ENCODE measurements at regions not wholly inside any gene's neighbourhood (a gene's known extent, or its start where the extent isn't known, plus 50 kb on each side); places are given as distances from the start of the nearest gene placed in this dataset.
A peak's percentile ranks its signal among the peaks of the same experiment; 100 is the strongest.
"Not testable (repeated sequence)": the region's sequence is repeated elsewhere in the genome, so short reads cannot be mapped to it uniquely, and the experiment has no call there.

GRCh38 chr13:27352698-27353097, 71.7 kb upstream of the GTF3A start:
- H3K9me3 ChIP-seq (ENCODE audit: control insufficient read depth, insufficient read depth, low read length) = no peaks in the 10 kb centered on the region
- H3K9ac ChIP-seq (ENCODE audit: low read depth, low read length) = no peak overlapping the region
- no peaks in the 10 kb centered on the region for H3K36me3 ChIP-seq (ENCODE audit: control insufficient read depth, insufficient read depth, low read length)
- peaks cover 6% of the 10 kb centered on the region for H3K4me1 ChIP-seq (ENCODE audit: control insufficient read depth, insufficient read depth, low read length)
- no peak overlapping the region for H3K4me3 ChIP-seq (ENCODE audit: low read depth, low read length)
- peaks cover 2% of the 10 kb centered on the region for H3K27me3 ChIP-seq (ENCODE audit: control insufficient read depth, insufficient read depth, low read length)

DNA sequence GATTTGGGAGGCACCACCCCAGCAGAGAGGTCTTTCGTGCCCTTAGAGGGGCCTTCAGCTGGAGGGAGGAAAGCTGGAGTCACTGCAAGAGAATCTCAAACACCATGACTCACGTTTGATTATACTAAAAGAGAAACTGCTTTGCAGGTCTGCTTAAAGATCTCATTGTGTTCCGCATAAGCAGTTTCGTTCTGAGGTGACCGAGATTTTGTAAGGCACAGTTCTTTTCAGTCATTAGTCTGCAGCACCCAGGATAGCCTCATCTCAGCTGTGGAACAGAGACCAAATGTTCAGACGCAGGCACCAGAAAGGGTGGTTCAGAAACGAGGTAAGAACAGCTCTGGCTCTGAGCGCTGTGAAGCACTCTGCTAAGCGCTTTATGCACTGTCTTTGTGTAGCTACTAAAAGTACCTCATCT, 71.2 kb upstream of the GTF3A start:
- Histone ChIP-seq H3K4me3 (ENCODE audit: low read depth, low read length) (no peak overlapping the region), H3K9me3 (ENCODE audit: control insufficient read depth, insufficient read depth, low read length) (no peaks in the 10 kb centered on the region), H3K27me3 (ENCODE audit: control insufficient read depth, insufficient read depth, low read length) (peaks cover 2% of the 10 kb centered on the region), H3K4me1 (ENCODE audit: control insufficient read depth, insufficient read depth, low read length) (peaks cover 6% of the 10 kb centered on the region), H3K9ac (ENCODE audit: low read depth, low read length) (peak overlapping the region; percentile 12), H3K36me3 (ENCODE audit: control insufficient read depth, insufficient read depth, low read length) (no peaks in the 10 kb centered on the region)

- Histone ChIP-seq H3K4me1 (ENCODE audit: control insufficient read depth, insufficient read depth, low read length) (peaks cover 9% of the 10 kb centered on the region), H3K9ac (ENCODE audit: low read depth, low read length) (no peak overlapping the region), H3K27me3 (ENCODE audit: control insufficient read depth, insufficient read depth, low read length) (peaks cover 2% of the 10 kb centered on the region), H3K9me3 (ENCODE audit: control insufficient read depth, insufficient read depth, low read length) (no peaks in the 10 kb centered on the region), H3K36me3 (ENCODE audit: control insufficient read depth, insufficient read depth, low read length) (no peaks in the 10 kb centered on the region), H3K4me3 (ENCODE audit: low read depth, low read length) (no peak overlapping the region)
Measured at GRCh38 chr13:27353708-27354107, 70.7 kb upstream of the GTF3A start.

DNA sequence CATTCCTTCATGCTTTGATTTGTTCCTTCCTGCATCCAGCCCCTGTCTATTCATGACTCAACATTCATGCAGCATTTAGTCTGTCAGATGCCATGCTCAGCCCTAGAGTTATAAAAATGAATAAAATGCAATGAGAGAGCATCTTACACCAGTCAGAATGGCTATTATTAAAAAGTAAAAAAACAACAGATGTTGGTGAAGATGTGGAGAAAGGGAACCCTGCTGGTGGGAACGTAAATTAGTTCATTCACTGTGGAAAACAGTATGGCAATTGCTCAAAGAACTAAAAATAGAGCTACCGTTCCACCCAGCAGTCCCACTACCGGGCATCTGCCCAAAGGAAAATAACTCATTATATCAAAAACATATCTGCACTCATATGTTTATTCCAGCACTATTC, 70.0 kb upstream of the GTF3A start:
- no peaks in the 10 kb centered on the region for H3K9me3 ChIP-seq (ENCODE audit: control insufficient read depth, insufficient read depth, low read length)
- H3K4me3 ChIP-seq (ENCODE audit: low read depth, low read length) = no peak overlapping the region
- H3K4me1 ChIP-seq (ENCODE audit: control insufficient read depth, insufficient read depth, low read length) = peaks cover 13% of the 10 kb centered on the region
- H3K27me3 ChIP-seq (ENCODE audit: control insufficient read depth, insufficient read depth, low read length) = peaks cover 2% of the 10 kb centered on the region
- no peak overlapping the region for H3K9ac ChIP-seq (ENCODE audit: low read depth, low read length)
- no peaks in the 10 kb centered on the region for H3K36me3 ChIP-seq (ENCODE audit: control insufficient read depth, insufficient read depth, low read length)

- peaks cover 2% of the 10 kb centered on the region for H3K27me3 ChIP-seq (ENCODE audit: control insufficient read depth, insufficient read depth, low read length)
- H3K9me3 ChIP-seq (ENCODE audit: control insufficient read depth, insufficient read depth, low read length) = no peaks in the 10 kb centered on the region
- H3K4me3 ChIP-seq (ENCODE audit: low read depth, low read length) = no peak overlapping the region
- no peak overlapping the region for H3K9ac ChIP-seq (ENCODE audit: low read depth, low read length)
- no peaks in the 10 kb centered on the region for H3K36me3 ChIP-seq (ENCODE audit: control insufficient read depth, insufficient read depth, low read length)
- peaks cover 18% of the 10 kb centered on the region for H3K4me1 ChIP-seq (ENCODE audit: control insufficient read depth, insufficient read depth, low read length)
Measured at GRCh38 chr13:27355894-27356293, 68.5 kb upstream of the GTF3A start.

DNA sequence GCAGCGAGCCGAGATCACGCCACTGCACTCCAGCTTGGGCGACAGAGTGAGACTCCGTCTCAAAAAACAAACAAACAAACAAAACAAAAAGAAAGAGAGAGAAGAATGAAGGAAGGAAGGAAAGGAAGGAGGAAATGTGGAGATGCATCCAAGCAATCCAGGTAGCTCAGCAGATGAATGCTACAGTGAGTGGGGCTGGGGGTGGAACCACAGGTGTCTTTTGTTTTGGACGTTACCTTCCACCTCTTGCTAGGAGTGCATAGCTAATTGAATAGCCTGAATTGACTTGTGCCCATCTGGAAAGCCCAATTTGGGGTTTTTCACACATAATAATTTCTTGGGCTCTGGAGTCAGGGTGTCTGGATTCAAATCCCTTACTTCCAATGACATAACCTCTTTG, 66.0 kb upstream of the GTF3A start:
- H3K4me1 ChIP-seq (ENCODE audit: control insufficient read depth, insufficient read depth, low read length) = peaks cover 21% of the 10 kb centered on the region
- no peak overlapping the region for H3K4me3 ChIP-seq (ENCODE audit: low read depth, low read length)
- peaks cover 4% of the 10 kb centered on the region for H3K27me3 ChIP-seq (ENCODE audit: control insufficient read depth, insufficient read depth, low read length)
- no peak overlapping the region for H3K9ac ChIP-seq (ENCODE audit: low read depth, low read length)
- no peaks in the 10 kb centered on the region for H3K9me3 ChIP-seq (ENCODE audit: control insufficient read depth, insufficient read depth, low read length)
- no peaks in the 10 kb centered on the region for H3K36me3 ChIP-seq (ENCODE audit: control insufficient read depth, insufficient read depth, low read length)

DNA sequence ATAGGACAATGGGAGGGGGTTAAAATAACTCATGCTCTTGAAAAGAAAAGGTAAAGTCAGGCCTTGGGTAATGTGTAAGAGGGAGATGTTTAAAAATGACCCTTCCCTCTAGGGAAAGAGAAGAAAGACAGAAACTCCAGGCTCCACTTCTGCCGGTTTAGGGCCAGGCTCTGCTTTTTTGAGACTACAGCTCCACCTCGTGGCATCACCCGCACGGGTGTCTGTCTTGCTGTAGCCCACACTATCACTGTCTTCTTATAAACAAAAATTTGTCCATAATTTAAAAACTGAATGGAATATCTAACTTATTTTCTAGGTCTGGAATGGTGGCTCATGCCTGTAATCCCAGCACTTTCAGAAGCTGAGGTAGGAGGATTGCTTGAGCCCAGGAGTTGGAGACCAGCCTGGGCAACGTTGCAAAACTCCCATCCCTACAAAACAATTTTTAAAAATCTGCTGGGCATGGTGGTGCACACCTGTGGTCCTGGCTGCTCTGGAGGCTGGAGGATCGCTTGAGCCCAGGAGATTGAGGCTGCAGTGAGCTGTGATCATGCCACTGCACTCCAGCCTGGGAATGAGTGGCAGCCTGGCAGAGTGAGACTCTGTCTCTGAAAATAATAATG, 65.1 kb upstream of the GTF3A start:
- H3K4me1 ChIP-seq (ENCODE audit: control insufficient read depth, insufficient read depth, low read length) = peaks cover 21% of the 10 kb centered on the region
- no peak overlapping the region for H3K4me3 ChIP-seq (ENCODE audit: low read depth, low read length)
- no peak overlapping the region for H3K9ac ChIP-seq (ENCODE audit: low read depth, low read length)
- no peaks in the 10 kb centered on the region for H3K36me3 ChIP-seq (ENCODE audit: control insufficient read depth, insufficient read depth, low read length)
- no peaks in the 10 kb centered on the region for H3K9me3 ChIP-seq (ENCODE audit: control insufficient read depth, insufficient read depth, low read length)
- H3K27me3 ChIP-seq (ENCODE audit: control insufficient read depth, insufficient read depth, low read length) = peaks cover 4% of the 10 kb centered on the region

GRCh38 chr13:27360562-27360961, 63.9 kb upstream of the GTF3A start:
- Histone ChIP-seq H3K9me3 (ENCODE audit: control insufficient read depth, insufficient read depth, low read length) (no peaks in the 10 kb centered on the region), H3K9ac (ENCODE audit: low read depth, low read length) (no peak overlapping the region), H3K36me3 (ENCODE audit: control insufficient read depth, insufficient read depth, low read length) (no peaks in the 10 kb centered on the region), H3K4me1 (ENCODE audit: control insufficient read depth, insufficient read depth, low read length) (peaks cover 21% of the 10 kb centered on the region), H3K4me3 (ENCODE audit: low read depth, low read length) (no peak overlapping the region), H3K27me3 (ENCODE audit: control insufficient read depth, insufficient read depth, low read length) (peaks cover 4% of the 10 kb centered on the region)

DNA sequence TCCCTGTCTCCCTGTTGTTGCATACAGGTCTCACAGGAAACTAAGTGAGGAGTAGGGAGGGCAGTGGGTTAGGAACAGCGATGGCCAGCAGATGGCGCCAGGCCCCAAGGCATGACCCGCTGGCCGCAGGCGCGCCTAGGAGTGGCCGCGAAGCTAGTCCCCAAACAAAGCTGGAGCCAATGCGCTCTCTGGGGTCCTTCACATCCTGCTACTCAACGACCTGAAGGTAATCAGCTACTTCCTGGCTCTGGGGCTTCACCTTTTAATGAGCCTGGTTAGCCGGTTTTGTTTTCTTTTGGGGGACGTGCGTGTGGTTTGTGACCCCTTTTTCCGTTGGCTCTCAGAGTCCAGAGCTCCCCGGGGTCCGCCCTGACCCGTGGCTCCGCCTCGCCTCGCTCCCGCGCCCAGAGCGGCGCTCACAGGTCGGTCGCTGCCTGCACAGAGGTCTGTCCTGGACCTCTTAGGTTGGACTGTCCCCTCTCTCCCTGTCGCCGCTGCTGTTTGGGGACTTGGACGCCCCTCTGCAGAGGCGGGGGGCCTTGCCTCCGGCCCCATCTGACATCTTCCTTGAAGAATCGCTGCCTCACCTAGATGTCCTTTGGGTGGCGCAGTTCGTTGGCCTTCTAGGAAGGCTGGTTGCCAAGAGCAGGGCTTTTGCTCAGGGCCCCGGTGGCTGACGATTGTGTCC, 62.2 kb upstream of the GTF3A start:
- Histone ChIP-seq H3K4me3 (ENCODE audit: low read depth, low read length) (peak overlapping the region; percentile 81), H3K27me3 (ENCODE audit: control insufficient read depth, insufficient read depth, low read length) (peaks cover 4% of the 10 kb centered on the region), H3K36me3 (ENCODE audit: control insufficient read depth, insufficient read depth, low read length) (no peaks in the 10 kb centered on the region), H3K4me1 (ENCODE audit: control insufficient read depth, insufficient read depth, low read length) (peaks cover 15% of the 10 kb centered on the region), H3K9me3 (ENCODE audit: control insufficient read depth, insufficient read depth, low read length) (no peaks in the 10 kb centered on the region), H3K9ac (ENCODE audit: low read depth, low read length) (peak overlapping the region; percentile 76)

GRCh38 chr13:27363637-27364036, 60.8 kb upstream of the GTF3A start:
- H3K9me3 ChIP-seq (ENCODE audit: control insufficient read depth, insufficient read depth, low read length); H3K9ac ChIP-seq (ENCODE audit: low read depth, low read length); H3K27me3 ChIP-seq (ENCODE audit: control insufficient read depth, insufficient read depth, low read length); H3K4me3 ChIP-seq (ENCODE audit: low read depth, low read length); H3K36me3 ChIP-seq (ENCODE audit: control insufficient read depth, insufficient read depth, low read length): not testable (repeated sequence)
- H3K4me1 ChIP-seq (ENCODE audit: control insufficient read depth, insufficient read depth, low read length) = peaks cover 12% of the 10 kb centered on the region

GRCh38 chr13:27367570-27367969, 56.8 kb upstream of the GTF3A start:
- Histone ChIP-seq H3K36me3 (ENCODE audit: control insufficient read depth, insufficient read depth, low read length) (no peaks in the 10 kb centered on the region), H3K4me1 (ENCODE audit: control insufficient read depth, insufficient read depth, low read length) (peaks cover 2% of the 10 kb centered on the region), H3K4me3 (ENCODE audit: low read depth, low read length) (no peak overlapping the region), H3K9me3 (ENCODE audit: control insufficient read depth, insufficient read depth, low read length) (no peaks in the 10 kb centered on the region), H3K9ac (ENCODE audit: low read depth, low read length) (no peak overlapping the region), H3K27me3 (ENCODE audit: control insufficient read depth, insufficient read depth, low read length) (peaks cover 4% of the 10 kb centered on the region)

DNA sequence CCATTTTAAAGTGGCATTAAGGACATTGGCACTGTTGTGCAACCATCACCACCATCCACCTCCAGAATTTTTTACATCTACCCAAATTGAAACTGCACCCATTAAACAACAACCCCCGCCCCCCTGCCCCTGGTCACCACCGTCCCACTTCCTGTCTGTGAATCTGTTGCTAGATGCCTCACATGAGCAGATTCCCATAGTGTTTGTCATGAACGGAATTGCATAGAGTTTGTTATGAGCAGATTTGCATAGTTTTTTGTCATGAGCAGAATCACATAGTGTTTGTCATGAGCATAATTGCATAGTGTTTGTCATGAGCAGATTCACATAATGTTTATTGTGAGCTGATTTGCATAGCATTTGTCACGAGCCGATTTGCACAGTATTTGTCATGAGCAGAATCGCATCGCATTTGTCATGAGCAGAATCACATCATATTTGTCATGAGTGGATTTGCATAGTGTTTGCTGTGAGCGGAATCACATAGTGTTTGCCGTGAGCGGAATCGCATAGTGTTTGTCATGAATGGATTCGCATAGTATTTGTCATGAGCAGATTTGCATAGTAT, 54.0 kb upstream of the GTF3A start:
- Histone ChIP-seq H3K9ac (ENCODE audit: low read depth, low read length) (no peak overlapping the region), H3K36me3 (ENCODE audit: control insufficient read depth, insufficient read depth, low read length) (no peaks in the 10 kb centered on the region), H3K27me3 (ENCODE audit: control insufficient read depth, insufficient read depth, low read length) (peaks cover 8% of the 10 kb centered on the region), H3K4me3 (ENCODE audit: low read depth, low read length) (no peak overlapping the region), H3K9me3 (ENCODE audit: control insufficient read depth, insufficient read depth, low read length) (no peaks in the 10 kb centered on the region), H3K4me1 (ENCODE audit: control insufficient read depth, insufficient read depth, low read length) (no peaks in the 10 kb centered on the region)

Measured in iPS-15b (cell line).